Osteoblast (primary cell): ENCODE measurements at regions not wholly inside any gene's neighbourhood (a gene's known extent, or its start where the extent isn't known, plus 50 kb on each side); places are given as distances from the start of the nearest gene placed in this dataset.

ENCODE experiments used
- DNase-seq: peaks from one replicate; pipeline ENCODE4 v3.0.0; 2011; ENCODE audit warnings: low spot score, mixed read lengths; ENCODE audit not compliant: insufficient read length; ENCODE audit errors: missing footprints
- H2AFZ ChIP-seq: 2 replicates; pipeline ENCODE4 v1.6.0; 2011; ENCODE audit warnings: mild to moderate bottlenecking, low read length
- H3K27ac ChIP-seq: 2 replicates; pipeline ENCODE4 v1.5.1; 2011; ENCODE audit warnings: mild to moderate bottlenecking, low read depth, low read length, moderate library complexity
- H3K27me3 ChIP-seq: 2 replicates; pipeline ENCODE4 v1.6.0; 2012; ENCODE audit warnings: mild to moderate bottlenecking, control low read depth, inconsistent platforms, low read length, moderate library complexity; ENCODE audit not compliant: insufficient read depth
- H3K36me3 ChIP-seq: 2 replicates; pipeline ENCODE4 v1.5.1; 2011; ENCODE audit warnings: mild to moderate bottlenecking, low read length, control low read depth, moderate library complexity; ENCODE audit not compliant: insufficient read depth
- H3K4me1 ChIP-seq: 2 replicates; pipeline ENCODE4 v1.5.1; 2011; ENCODE audit warnings: mild to moderate bottlenecking, low read length, control low read depth, moderate library complexity; ENCODE audit not compliant: insufficient read depth
- H3K4me2 ChIP-seq: 2 replicates; pipeline ENCODE4 v1.6.0; 2011; ENCODE audit warnings: mild to moderate bottlenecking, low read length; ENCODE audit not compliant: insufficient read depth
- H3K4me3 ChIP-seq: fragments of 200-600 bp; sonication (generic); 3 replicates; pipeline ENCODE4 v1.5.1; 2012; ENCODE audit warnings: mild to moderate bottlenecking, low read length, inconsistent platforms; ENCODE audit not compliant: insufficient read depth
- H3K79me2 ChIP-seq: 2 replicates; pipeline ENCODE4 v1.6.0; 2012; ENCODE audit warnings: mild to moderate bottlenecking, low read length, control low read depth, inconsistent platforms; ENCODE audit not compliant: insufficient read depth
- H3K9me3 ChIP-seq: 2 replicates; pipeline ENCODE4 v1.5.1; 2011; ENCODE audit warnings: low read depth, low read length, control low read depth
- H4K20me1 ChIP-seq: 2 replicates; pipeline ENCODE4 v1.6.0; 2012; ENCODE audit warnings: mild to moderate bottlenecking, low read length, control low read depth; ENCODE audit not compliant: insufficient read depth
- TF ChIP-seq, protein P1 (sequence below): IDR thresholded peaks from 2 replicates; pipeline ENCODE4 v1.5.1; 2011; ENCODE audit warnings: mild to moderate bottlenecking, low read depth, low read length, moderate library complexity; ENCODE audit errors: extremely low read depth

- DNase-seq: no peak
- Histone ChIP-seq H3K9me3 (no peaks in the 10 kb centered on the region), H4K20me1 (no peaks in the 10 kb centered on the region), H3K4me1 (no peaks in the 10 kb centered on the region), H3K79me2 (no peaks in the 10 kb centered on the region), H2AFZ (no peak overlapping the region), H3K36me3 (no peaks in the 10 kb centered on the region), H3K4me3 (no peak overlapping the region), H3K27me3 (no peaks in the 10 kb centered on the region), H3K27ac (no peak overlapping the region), H3K4me2 (no peak overlapping the region)
- TF ChIP-seq, protein P1, sequence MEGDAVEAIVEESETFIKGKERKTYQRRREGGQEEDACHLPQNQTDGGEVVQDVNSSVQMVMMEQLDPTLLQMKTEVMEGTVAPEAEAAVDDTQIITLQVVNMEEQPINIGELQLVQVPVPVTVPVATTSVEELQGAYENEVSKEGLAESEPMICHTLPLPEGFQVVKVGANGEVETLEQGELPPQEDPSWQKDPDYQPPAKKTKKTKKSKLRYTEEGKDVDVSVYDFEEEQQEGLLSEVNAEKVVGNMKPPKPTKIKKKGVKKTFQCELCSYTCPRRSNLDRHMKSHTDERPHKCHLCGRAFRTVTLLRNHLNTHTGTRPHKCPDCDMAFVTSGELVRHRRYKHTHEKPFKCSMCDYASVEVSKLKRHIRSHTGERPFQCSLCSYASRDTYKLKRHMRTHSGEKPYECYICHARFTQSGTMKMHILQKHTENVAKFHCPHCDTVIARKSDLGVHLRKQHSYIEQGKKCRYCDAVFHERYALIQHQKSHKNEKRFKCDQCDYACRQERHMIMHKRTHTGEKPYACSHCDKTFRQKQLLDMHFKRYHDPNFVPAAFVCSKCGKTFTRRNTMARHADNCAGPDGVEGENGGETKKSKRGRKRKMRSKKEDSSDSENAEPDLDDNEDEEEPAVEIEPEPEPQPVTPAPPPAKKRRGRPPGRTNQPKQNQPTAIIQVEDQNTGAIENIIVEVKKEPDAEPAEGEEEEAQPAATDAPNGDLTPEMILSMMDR: no peak
Observed at GRCh38 chr4:138013625-138014024, 228.5 kb downstream of the SLC7A11 start.

DNA sequence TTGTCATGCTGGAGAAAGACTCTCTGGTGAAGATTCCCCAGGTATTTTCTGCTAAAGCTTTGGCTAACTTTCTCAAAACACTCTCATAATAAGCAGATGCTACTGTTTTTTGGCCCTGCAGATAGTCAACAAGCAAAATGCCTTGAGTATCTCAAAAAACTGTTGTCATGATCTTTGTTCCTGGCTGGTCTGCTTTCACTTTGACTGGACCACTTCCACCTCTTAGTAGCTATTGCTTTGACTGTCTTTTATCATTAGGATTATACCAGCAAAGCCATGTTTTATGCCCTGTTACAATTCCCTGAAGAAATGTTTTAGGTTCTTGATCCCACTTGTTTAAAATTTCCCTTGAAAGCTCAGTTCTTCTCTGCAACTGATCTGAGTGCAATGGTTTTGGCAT, 231.5 kb downstream of the SLC7A11 start:
- Histone ChIP-seq H3K79me2 (no peaks in the 10 kb centered on the region), H3K36me3 (no peaks in the 10 kb centered on the region), H3K4me3 (no peak overlapping the region), H3K9me3 (no peaks in the 10 kb centered on the region), H3K27me3 (no peaks in the 10 kb centered on the region), H4K20me1 (no peaks in the 10 kb centered on the region), H3K4me1 (no peaks in the 10 kb centered on the region), H2AFZ (peak overlapping the region; percentile 74), H3K27ac (no peak overlapping the region), H3K4me2 (no peak overlapping the region)
- no peak for DNase-seq
- TF ChIP-seq, protein P1: no peak

DNA sequence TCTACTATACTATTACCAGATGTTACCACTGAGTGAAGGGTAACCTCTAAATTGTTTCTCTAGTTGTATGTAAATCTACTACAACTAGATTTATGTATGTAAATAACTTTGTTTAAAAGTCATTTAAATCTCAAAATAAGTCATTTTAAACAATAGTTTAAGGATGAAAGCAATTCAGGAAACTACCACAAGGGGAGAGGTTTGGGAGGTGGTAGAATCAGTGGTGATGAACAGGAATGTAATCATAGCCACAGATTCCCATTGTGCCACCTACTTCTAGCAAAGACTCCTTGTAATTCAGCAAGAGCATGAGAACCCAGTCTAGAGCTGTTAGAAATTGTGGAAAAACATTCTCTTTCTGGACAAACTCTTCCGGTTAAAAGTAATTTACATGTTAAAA, 234.6 kb downstream of the SLC7A11 start:
- no peak overlapping the region for H3K4me2 ChIP-seq
- H4K20me1 ChIP-seq: no peaks in the 10 kb centered on the region
- no peak overlapping the region for H3K4me3 ChIP-seq
- no peaks in the 10 kb centered on the region for H3K9me3 ChIP-seq
- no peaks in the 10 kb centered on the region for H3K79me2 ChIP-seq
- peak overlapping the region; percentile 2 for H2AFZ ChIP-seq
- H3K27ac ChIP-seq: no peak overlapping the region
- no peaks in the 10 kb centered on the region for H3K36me3 ChIP-seq
- TF ChIP-seq, protein P1: peak; percentile 49
- H3K27me3 ChIP-seq: no peaks in the 10 kb centered on the region
- no peak for DNase-seq
- no peaks in the 10 kb centered on the region for H3K4me1 ChIP-seq

GRCh38 chr4:138005486-138005885, 236.7 kb downstream of the SLC7A11 start:
- H2AFZ ChIP-seq: no peak overlapping the region
- TF ChIP-seq, protein P1: no peak
- H3K36me3 ChIP-seq: no peaks in the 10 kb centered on the region
- H4K20me1 ChIP-seq: no peaks in the 10 kb centered on the region
- H3K9me3 ChIP-seq: no peaks in the 10 kb centered on the region
- no peaks in the 10 kb centered on the region for H3K4me1 ChIP-seq
- H3K4me3 ChIP-seq: no peak overlapping the region
- DNase-seq: no peak
- H3K27me3 ChIP-seq: no peaks in the 10 kb centered on the region
- no peak overlapping the region for H3K4me2 ChIP-seq
- no peaks in the 10 kb centered on the region for H3K79me2 ChIP-seq
- H3K27ac ChIP-seq: no peak overlapping the region
